ENCODE measurements at regions not wholly inside any gene's neighbourhood (a gene's known extent, or its start where the extent isn't known, plus 50 kb on each side); places are given as distances from the start of the nearest gene placed in this dataset.

DNA sequence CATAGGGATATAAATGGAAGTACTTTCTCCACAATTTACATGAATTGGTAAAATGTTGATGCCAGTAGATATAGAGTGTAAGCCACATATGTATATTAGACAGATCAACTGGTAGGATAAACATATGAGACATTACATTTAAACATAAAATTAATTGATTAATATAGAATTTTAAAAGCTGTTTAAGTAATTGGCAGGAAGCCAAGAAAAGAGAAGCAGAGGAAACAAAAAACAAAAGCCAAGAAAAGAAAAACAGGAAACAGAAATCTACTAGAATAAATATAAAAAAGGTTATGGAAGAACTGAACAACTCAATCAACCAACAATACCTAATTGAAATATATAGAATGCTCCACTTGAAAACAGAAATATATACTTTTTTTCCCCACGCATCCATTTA, 920.1 kb upstream of the TMEFF2 start:
- TF ChIP-seq EP300 (IDR thresholded peaks at IDR 0.05; ENCODE audit: low read depth in 2 of 2, low read length in 2 of 2) (no peak), EP300 (CRISPR knock-in tag; IDR thresholded peaks at IDR 0.05; ENCODE audit: borderline replicate concordance) (no peak), EZH2 (conservative IDR thresholded peaks at IDR 0.05; ENCODE audit: low read depth, low read length) (no peak), HNF4G (IDR thresholded peaks at IDR 0.05; ENCODE audit: borderline replicate concordance, low read depth, low read length) (no peak), HNF4G (CRISPR knock-in tag; IDR thresholded peaks at IDR 0.05; ENCODE audit: borderline replicate concordance, low read depth) (no peak), CHCHD3 (CRISPR knock-in tag; IDR thresholded peaks at IDR 0.05) (no peak), RNF2 (conservative IDR thresholded peaks at IDR 0.05; ENCODE audit: low read depth) (no peak)
- TF ChIP-seq, protein P1, sequence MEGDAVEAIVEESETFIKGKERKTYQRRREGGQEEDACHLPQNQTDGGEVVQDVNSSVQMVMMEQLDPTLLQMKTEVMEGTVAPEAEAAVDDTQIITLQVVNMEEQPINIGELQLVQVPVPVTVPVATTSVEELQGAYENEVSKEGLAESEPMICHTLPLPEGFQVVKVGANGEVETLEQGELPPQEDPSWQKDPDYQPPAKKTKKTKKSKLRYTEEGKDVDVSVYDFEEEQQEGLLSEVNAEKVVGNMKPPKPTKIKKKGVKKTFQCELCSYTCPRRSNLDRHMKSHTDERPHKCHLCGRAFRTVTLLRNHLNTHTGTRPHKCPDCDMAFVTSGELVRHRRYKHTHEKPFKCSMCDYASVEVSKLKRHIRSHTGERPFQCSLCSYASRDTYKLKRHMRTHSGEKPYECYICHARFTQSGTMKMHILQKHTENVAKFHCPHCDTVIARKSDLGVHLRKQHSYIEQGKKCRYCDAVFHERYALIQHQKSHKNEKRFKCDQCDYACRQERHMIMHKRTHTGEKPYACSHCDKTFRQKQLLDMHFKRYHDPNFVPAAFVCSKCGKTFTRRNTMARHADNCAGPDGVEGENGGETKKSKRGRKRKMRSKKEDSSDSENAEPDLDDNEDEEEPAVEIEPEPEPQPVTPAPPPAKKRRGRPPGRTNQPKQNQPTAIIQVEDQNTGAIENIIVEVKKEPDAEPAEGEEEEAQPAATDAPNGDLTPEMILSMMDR (CRISPR knock-in tag; IDR thresholded peaks at IDR 0.05) = no peak
- TF ChIP-seq, protein P2, sequence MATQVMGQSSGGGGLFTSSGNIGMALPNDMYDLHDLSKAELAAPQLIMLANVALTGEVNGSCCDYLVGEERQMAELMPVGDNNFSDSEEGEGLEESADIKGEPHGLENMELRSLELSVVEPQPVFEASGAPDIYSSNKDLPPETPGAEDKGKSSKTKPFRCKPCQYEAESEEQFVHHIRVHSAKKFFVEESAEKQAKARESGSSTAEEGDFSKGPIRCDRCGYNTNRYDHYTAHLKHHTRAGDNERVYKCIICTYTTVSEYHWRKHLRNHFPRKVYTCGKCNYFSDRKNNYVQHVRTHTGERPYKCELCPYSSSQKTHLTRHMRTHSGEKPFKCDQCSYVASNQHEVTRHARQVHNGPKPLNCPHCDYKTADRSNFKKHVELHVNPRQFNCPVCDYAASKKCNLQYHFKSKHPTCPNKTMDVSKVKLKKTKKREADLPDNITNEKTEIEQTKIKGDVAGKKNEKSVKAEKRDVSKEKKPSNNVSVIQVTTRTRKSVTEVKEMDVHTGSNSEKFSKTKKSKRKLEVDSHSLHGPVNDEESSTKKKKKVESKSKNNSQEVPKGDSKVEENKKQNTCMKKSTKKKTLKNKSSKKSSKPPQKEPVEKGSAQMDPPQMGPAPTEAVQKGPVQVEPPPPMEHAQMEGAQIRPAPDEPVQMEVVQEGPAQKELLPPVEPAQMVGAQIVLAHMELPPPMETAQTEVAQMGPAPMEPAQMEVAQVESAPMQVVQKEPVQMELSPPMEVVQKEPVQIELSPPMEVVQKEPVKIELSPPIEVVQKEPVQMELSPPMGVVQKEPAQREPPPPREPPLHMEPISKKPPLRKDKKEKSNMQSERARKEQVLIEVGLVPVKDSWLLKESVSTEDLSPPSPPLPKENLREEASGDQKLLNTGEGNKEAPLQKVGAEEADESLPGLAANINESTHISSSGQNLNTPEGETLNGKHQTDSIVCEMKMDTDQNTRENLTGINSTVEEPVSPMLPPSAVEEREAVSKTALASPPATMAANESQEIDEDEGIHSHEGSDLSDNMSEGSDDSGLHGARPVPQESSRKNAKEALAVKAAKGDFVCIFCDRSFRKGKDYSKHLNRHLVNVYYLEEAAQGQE (IDR thresholded peaks at IDR 0.05; ENCODE audit: borderline replicate concordance in 1 of 2, low read depth in 1 of 2, low read length in 2 of 2) = no peak
- TF ChIP-seq, protein P3, sequence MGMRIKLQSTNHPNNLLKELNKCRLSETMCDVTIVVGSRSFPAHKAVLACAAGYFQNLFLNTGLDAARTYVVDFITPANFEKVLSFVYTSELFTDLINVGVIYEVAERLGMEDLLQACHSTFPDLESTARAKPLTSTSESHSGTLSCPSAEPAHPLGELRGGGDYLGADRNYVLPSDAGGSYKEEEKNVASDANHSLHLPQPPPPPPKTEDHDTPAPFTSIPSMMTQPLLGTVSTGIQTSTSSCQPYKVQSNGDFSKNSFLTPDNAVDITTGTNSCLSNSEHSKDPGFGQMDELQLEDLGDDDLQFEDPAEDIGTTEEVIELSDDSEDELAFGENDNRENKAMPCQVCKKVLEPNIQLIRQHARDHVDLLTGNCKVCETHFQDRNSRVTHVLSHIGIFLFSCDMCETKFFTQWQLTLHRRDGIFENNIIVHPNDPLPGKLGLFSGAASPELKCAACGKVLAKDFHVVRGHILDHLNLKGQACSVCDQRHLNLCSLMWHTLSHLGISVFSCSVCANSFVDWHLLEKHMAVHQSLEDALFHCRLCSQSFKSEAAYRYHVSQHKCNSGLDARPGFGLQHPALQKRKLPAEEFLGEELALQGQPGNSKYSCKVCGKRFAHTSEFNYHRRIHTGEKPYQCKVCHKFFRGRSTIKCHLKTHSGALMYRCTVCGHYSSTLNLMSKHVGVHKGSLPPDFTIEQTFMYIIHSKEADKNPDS (CRISPR knock-in tag; IDR thresholded peaks at IDR 0.05) = no peak
- TF ChIP-seq, protein P4, sequence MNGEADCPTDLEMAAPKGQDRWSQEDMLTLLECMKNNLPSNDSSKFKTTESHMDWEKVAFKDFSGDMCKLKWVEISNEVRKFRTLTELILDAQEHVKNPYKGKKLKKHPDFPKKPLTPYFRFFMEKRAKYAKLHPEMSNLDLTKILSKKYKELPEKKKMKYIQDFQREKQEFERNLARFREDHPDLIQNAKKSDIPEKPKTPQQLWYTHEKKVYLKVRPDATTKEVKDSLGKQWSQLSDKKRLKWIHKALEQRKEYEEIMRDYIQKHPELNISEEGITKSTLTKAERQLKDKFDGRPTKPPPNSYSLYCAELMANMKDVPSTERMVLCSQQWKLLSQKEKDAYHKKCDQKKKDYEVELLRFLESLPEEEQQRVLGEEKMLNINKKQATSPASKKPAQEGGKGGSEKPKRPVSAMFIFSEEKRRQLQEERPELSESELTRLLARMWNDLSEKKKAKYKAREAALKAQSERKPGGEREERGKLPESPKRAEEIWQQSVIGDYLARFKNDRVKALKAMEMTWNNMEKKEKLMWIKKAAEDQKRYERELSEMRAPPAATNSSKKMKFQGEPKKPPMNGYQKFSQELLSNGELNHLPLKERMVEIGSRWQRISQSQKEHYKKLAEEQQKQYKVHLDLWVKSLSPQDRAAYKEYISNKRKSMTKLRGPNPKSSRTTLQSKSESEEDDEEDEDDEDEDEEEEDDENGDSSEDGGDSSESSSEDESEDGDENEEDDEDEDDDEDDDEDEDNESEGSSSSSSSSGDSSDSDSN (CRISPR knock-in tag; IDR thresholded peaks at IDR 0.05) = no peak
